ENCODE measurements at regions not wholly inside any gene's neighbourhood (a gene's known extent, or its start where the extent isn't known, plus 50 kb on each side); places are given as distances from the start of the nearest gene placed in this dataset.

GRCh38 chr11:97574976-97575665 lies 1185.3 kb downstream of the JRKL start:
- Histone ChIP-seq H3K27ac (no peak overlapping the region), H3K27me3 (no peaks in the 10 kb centered on the region), H3K4me1 (no peaks in the 10 kb centered on the region), H3K4me3 (no peak overlapping the region), H3K36me3 (no peaks in the 10 kb centered on the region), H3K9me3 (no peaks in the 10 kb centered on the region)
- TF ChIP-seq, protein P1, sequence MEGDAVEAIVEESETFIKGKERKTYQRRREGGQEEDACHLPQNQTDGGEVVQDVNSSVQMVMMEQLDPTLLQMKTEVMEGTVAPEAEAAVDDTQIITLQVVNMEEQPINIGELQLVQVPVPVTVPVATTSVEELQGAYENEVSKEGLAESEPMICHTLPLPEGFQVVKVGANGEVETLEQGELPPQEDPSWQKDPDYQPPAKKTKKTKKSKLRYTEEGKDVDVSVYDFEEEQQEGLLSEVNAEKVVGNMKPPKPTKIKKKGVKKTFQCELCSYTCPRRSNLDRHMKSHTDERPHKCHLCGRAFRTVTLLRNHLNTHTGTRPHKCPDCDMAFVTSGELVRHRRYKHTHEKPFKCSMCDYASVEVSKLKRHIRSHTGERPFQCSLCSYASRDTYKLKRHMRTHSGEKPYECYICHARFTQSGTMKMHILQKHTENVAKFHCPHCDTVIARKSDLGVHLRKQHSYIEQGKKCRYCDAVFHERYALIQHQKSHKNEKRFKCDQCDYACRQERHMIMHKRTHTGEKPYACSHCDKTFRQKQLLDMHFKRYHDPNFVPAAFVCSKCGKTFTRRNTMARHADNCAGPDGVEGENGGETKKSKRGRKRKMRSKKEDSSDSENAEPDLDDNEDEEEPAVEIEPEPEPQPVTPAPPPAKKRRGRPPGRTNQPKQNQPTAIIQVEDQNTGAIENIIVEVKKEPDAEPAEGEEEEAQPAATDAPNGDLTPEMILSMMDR (IDR thresholded peaks at IDR 0.05) = no peak
- intact Hi-C loops (cut with DNase I; ENCODE audit: low total_unique reads) = no loop called here
- DNase-seq = no peak

DNA sequence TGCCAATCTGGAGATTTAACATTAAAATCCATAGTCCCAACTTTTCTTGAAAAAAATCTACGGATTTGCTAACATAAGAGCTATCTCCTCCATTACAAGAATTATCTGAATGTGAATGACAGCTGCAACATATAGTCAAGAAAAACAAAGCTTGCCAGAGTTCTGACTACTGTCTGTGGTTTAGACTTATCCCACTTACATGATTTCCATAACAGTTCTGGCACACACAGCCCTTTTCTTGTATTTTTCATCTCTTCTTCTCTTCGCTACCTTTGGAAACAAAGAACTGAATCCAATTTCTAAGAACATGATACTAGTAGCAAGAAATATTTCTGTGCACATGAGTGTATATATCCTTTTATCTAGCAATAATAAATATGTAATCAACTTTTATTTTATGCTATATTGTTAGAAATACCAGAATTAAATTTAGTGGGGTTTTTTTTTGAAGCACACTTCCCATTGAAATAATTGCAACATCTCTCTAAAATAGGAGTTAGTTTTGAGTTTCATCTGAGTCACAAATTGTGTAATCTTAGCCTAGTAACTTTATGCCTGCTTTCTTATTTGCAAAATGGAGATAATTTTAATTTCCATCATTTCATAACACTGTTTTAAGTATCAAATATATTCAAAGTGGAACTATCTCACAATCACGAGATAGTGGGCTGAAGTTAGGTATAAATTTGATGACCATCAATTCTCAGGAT lies 1217.6 kb downstream of the JRKL start:
- TF ChIP-seq, protein P1 (IDR thresholded peaks at IDR 0.05) = no peak
- intact Hi-C loops (cut with DNase I; ENCODE audit: low total_unique reads) = no loop called here
- no peaks in the 10 kb centered on the region for H3K27me3 ChIP-seq
- no peaks in the 10 kb centered on the region for H3K36me3 ChIP-seq
- no peak for DNase-seq
- H3K27ac ChIP-seq = no peak overlapping the region
- peaks cover 0 to 17% (median 7%) of the 10 kb centered on the region in 3 donors for H3K9me3 ChIP-seq
- no peak overlapping the region for H3K4me3 ChIP-seq
- H3K4me1 ChIP-seq = no peaks in the 10 kb centered on the region

DNA sequence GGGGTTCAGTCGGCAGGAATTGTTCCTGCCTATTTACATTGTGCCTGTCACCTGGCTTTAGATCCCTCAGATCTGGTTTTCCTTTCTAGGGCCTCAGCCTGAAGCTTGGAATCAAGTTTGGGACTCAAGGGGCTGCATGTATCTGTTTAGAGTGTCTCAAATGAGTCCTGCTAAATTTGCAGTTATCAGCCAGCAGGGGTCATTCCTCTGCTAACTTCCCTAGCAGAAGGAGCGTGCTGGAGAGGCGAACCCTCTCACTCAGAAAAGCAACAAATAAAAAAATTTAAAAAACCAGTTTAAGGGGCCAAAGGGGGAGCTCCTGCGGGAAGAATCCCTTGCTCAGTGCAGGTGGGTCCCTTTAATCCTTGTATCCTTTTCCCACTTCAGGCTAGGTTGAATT lies 1220.2 kb downstream of the JRKL start:
- Histone ChIP-seq H3K27me3 (no peaks in the 10 kb centered on the region), H3K36me3 (no peaks in the 10 kb centered on the region), H3K9me3 (peaks cover 0 to 17% (median 7%) of the 10 kb centered on the region in 3 donors), H3K4me3 (no peak overlapping the region), H3K4me1 (no peaks in the 10 kb centered on the region), H3K27ac (no peak overlapping the region)
- intact Hi-C loops (cut with DNase I; ENCODE audit: low total_unique reads) = no loop called here
- TF ChIP-seq, protein P1 (IDR thresholded peaks at IDR 0.05) = no peak
- no peak for DNase-seq

DNA sequence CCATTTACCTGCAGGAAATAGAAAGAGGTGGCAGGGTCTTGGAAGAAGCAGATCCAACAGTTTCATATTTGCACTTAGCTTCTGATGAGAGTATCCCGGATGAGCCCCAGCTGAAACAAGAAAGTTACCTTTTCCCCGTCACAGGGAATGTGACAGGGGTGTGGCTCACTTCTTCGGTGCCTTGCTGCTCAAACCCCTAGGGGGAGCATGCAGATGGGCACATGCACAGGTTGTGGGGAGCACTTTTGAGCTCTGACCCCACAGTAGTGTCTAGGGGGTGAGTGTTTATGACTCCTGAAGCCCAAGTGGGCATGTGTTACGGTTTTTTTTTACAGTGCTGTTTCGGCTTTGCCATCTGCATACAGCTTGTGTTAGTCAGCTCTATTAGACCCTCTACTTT lies 1221.0 kb downstream of the JRKL start:
- Histone ChIP-seq H3K4me3 (no peak overlapping the region), H3K36me3 (no peaks in the 10 kb centered on the region), H3K4me1 (no peaks in the 10 kb centered on the region), H3K27ac (no peak overlapping the region), H3K9me3 (peaks cover 0 to 17% (median 7%) of the 10 kb centered on the region in 3 donors), H3K27me3 (no peaks in the 10 kb centered on the region)
- DNase-seq = no peak
- intact Hi-C loops (cut with DNase I; ENCODE audit: low total_unique reads) = no loop called here
- TF ChIP-seq, protein P1 (IDR thresholded peaks at IDR 0.05) = no peak

DNA sequence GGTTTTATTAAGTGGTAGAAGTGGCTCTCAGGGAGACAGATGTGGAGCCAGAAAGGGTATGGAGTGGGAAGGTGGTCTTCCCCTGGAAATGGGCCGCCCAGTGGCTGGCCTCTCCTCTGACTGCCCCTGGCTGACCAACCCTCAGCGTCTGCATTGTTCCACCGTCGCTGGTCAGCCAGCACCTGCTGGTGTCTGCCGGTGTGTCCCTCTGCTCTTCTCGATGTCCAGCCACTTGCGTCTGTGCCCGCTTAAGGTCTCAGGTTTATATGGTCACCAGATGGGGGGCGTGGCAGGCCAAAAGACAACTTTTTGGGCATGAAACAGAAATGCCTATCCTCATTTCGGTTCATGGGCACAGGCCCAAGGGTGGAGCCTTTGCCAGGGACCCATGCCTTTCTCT lies 1221.5 kb downstream of the JRKL start:
- Histone ChIP-seq H3K36me3 (no peaks in the 10 kb centered on the region), H3K4me1 (no peaks in the 10 kb centered on the region), H3K9me3 (peaks cover 0 to 17% (median 7%) of the 10 kb centered on the region in 3 donors), H3K4me3 (no peak overlapping the region), H3K27ac (no peak overlapping the region), H3K27me3 (no peaks in the 10 kb centered on the region)
- TF ChIP-seq, protein P1 (IDR thresholded peaks at IDR 0.05) = no peak
- DNase-seq = no peak
- intact Hi-C loops (cut with DNase I; ENCODE audit: low total_unique reads) = no loop called here

Measured in tibial artery (tissue), 4 donors.